ENCODE measurements at regions not wholly inside any gene's neighbourhood (a gene's known extent, or its start where the extent isn't known, plus 50 kb on each side); places are given as distances from the start of the nearest gene placed in this dataset.

DNA sequence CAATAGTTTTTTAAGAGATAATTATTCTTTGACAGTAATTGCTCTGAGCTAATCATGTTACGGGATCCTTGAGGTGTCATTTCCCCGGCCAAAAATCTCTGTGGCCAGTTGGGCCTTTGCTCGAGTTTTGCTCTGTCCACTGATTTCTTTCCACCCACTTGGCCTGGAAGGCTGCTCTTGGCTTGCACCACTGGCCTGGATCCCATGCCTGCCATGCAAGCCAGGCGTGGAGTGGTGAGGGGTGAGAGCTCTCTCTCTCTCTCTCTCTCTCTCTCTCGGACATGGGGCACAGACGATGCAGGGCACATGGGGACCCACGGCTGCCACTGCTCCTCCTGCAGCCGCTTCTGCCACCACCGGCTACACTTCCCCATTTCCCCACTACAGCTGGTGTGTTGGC, 853.0 kb upstream of the GCFC2 start:
- TF ChIP-seq CTCF (conservative IDR thresholded peaks at IDR 0.05) (no peak), ZFX (IDR thresholded peaks at IDR 0.05) (no peak)

All from C4-2B (cell line).